ENCODE measurements at regions not wholly inside any gene's neighbourhood (a gene's known extent, or its start where the extent isn't known, plus 50 kb on each side); places are given as distances from the start of the nearest gene placed in this dataset.

- TF ChIP-seq, protein P1, sequence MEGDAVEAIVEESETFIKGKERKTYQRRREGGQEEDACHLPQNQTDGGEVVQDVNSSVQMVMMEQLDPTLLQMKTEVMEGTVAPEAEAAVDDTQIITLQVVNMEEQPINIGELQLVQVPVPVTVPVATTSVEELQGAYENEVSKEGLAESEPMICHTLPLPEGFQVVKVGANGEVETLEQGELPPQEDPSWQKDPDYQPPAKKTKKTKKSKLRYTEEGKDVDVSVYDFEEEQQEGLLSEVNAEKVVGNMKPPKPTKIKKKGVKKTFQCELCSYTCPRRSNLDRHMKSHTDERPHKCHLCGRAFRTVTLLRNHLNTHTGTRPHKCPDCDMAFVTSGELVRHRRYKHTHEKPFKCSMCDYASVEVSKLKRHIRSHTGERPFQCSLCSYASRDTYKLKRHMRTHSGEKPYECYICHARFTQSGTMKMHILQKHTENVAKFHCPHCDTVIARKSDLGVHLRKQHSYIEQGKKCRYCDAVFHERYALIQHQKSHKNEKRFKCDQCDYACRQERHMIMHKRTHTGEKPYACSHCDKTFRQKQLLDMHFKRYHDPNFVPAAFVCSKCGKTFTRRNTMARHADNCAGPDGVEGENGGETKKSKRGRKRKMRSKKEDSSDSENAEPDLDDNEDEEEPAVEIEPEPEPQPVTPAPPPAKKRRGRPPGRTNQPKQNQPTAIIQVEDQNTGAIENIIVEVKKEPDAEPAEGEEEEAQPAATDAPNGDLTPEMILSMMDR (IDR thresholded peaks at IDR 0.05) = no peak
- no peak for TF ChIP-seq POLR2A (IDR thresholded peaks at IDR 0.05)
Measured at GRCh38 chr11:100625041-100625440, 62.0 kb upstream of the ARHGAP42 start.

All from esophagus squamous epithelium (tissue), 4 donors.